OCI-LY7 (cell line): ENCODE measurements at regions not wholly inside any gene's neighbourhood (a gene's known extent, or its start where the extent isn't known, plus 50 kb on each side); places are given as distances from the start of the nearest gene placed in this dataset.

Source experiments
- CTCF ChIP-seq: fragments of 200-600 bp; sonication (generic); conservative IDR thresholded peaks from 2 replicates; pipeline ENCODE4 v1.5.1; 2014; ENCODE audit warnings: mild to moderate bottlenecking, antibody characterized with exemption, low read length, moderate library complexity, mixed read lengths
- EZH2phosphoT487 ChIP-seq: fragments of 200-600 bp; sonication (generic); IDR thresholded peaks from 2 replicates; pipeline ENCODE4 v1.6.1; 2018; ENCODE audit warnings: low read depth, borderline replicate concordance, mild to moderate bottlenecking, mixed run types, antibody characterized with exemption, low read length, moderate library complexity, mixed read lengths

- no peak for TF ChIP-seq CTCF
- TF ChIP-seq EZH2phosphoT487 = no peak
Measured at GRCh38 chr10:83990126-83990525, 149.2 kb upstream of the GHITM start.
